Testis (tissue), 2 donors: ENCODE measurements at regions not wholly inside any gene's neighbourhood (a gene's known extent, or its start where the extent isn't known, plus 50 kb on each side); places are given as distances from the start of the nearest gene placed in this dataset.

Source experiments
- POLR2A ChIP-seq: fragments of 450-650 bp; IDR thresholded peaks from one replicate; pipeline ENCODE4 v1.6.1; 2017; ENCODE audit warnings: antibody characterized with exemption, mild to moderate bottlenecking, moderate library complexity
- TF ChIP-seq, protein P1 (sequence below), 3 experiments: fragments of 450-650 bp in 2 of 3; fragments of 200-600 bp in 1 of 3; sonication (generic) in 1 of 3; IDR thresholded peaks; one replicate each; pipeline ENCODE4 v1.5.1; 2016 to 2019; ENCODE audit warnings: antibody characterized with exemption in 3 of 3, mild to moderate bottlenecking in 2 of 3, moderate library complexity in 1 of 3

GRCh38 chr7:67894746-67895145, 898.1 kb downstream of the TYW1 start:
- TF ChIP-seq POLR2A: no peak
- TF ChIP-seq, protein P1, sequence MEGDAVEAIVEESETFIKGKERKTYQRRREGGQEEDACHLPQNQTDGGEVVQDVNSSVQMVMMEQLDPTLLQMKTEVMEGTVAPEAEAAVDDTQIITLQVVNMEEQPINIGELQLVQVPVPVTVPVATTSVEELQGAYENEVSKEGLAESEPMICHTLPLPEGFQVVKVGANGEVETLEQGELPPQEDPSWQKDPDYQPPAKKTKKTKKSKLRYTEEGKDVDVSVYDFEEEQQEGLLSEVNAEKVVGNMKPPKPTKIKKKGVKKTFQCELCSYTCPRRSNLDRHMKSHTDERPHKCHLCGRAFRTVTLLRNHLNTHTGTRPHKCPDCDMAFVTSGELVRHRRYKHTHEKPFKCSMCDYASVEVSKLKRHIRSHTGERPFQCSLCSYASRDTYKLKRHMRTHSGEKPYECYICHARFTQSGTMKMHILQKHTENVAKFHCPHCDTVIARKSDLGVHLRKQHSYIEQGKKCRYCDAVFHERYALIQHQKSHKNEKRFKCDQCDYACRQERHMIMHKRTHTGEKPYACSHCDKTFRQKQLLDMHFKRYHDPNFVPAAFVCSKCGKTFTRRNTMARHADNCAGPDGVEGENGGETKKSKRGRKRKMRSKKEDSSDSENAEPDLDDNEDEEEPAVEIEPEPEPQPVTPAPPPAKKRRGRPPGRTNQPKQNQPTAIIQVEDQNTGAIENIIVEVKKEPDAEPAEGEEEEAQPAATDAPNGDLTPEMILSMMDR (IDR thresholded peaks at IDR 0.05): no peak
